ENCODE measurements at regions not wholly inside any gene's neighbourhood (a gene's known extent, or its start where the extent isn't known, plus 50 kb on each side); places are given as distances from the start of the nearest gene placed in this dataset.
"Not testable (repeated sequence)": the region's sequence is repeated elsewhere in the genome, so short reads cannot be mapped to it uniquely, and the experiment has no call there.

DNA sequence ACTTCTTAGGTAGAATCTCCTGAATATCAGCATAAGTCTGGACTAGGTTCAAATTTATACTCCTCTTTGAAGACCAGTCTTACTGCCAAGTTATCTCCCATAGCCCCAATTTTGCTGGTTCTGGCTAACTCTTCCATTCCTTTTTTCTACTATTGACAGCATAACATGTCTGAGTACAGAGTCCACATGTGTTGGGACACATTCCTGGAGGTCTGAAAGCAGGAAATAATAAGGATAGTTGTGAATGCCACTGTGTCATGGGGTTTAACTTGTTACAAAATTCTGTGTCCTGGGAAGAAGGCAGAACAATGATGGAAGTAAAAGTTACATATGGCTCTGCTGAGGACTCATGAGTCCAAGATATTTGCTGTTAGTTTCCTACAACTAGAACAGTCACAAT lies 57.4 kb upstream of the ZBTB20 start:
- Histone ChIP-seq H3K9me3 (no peaks in the 10 kb centered on the region), H3K4me3 (no peak overlapping the region), H3K36me3 (no peaks in the 10 kb centered on the region), H3K27me3 (no peaks in the 10 kb centered on the region)
- no peak for DNase-seq

DNA sequence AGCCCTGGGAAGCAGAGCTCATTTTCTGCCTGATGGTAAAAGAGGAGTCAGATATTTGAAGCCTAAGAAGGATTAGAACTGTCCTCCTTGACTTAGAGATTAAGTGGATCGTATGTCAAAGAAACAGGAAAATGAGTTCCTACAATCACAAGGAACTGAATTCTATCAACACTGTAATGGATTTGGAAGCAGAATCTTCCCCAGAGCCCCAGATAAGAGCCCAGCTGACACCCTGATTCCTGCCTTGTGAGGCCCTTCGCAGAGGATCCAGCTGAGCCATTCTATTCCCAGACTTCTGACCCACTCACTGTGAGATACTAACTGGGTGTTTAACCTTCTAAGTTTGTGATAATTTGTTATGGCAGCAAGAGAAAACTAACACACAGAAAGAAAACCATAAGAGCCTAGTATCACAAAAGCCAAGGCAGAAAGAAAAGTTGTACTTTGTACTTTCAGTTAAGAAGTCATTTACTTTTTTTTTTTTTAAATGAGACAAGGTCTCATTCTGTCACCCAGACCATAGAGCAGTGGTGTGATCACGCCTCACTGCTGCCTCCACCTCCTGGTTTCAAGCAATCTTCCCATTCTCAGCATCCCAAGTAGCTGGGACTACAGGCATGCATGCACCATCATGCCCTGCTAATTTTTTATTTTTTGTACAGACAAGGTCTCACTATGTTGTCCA lies 61.1 kb upstream of the ZBTB20 start:
- Histone ChIP-seq H3K4me3 (no peak overlapping the region), H3K27me3 (no peaks in the 10 kb centered on the region), H3K9me3 (no peaks in the 10 kb centered on the region), H3K36me3 (no peaks in the 10 kb centered on the region)
- no peak for DNase-seq

DNA sequence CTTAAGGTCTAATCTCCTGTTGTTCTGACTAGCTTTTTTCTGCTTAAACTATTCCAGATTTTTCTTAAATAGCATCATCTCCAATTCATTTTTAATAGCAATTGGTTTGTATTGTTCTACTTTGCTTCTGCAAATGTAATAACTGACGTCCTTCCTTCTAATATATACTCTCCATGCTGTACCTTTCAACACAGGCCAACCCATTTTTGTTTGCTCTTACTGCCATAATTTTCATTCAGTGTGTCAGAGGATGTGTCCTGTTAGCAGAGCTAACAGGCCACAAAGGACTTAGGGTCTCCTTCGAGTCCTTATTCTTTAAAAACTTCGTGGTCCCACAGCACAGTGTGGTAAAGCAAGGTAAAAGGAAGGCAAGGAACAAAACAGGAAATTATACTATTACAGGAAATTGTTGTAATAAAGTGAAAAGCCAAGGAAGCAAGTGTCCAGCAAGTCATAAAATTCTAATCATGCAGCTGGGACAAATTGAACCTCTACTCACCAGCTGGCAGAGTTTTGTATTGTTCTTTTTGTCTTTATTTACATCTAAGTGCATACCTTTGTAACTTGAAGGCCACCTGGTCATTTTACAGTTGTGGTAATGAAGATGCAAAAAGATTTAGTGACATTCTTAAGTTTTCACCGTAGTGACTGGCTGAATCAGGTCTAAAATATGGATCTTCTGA lies 64.9 kb upstream of the ZBTB20 start:
- Histone ChIP-seq H3K27me3 (no peaks in the 10 kb centered on the region), H3K9me3 (no peaks in the 10 kb centered on the region), H3K36me3 (no peaks in the 10 kb centered on the region), H3K4me3 (no peak overlapping the region)
- no peak for DNase-seq

DNA sequence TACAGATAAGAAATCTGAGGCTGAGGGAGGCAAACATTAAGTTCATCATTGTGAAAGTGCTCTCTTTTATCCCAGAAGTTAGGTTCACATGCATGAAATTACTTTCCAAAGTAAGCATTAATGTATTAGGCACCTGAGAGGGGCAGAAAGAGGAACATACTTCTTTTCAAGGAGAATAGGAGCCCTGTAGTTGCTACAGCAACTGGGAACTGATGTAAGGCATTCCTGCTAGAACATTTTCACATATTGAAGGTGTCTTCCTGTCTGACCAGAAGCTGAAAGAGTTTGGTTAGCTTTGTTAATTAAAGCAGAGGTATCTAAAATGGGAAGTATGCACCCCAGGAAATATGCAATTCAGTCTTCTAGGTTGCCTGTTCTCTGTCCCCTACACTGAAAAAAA lies 65.5 kb upstream of the ZBTB20 start:
- Histone ChIP-seq H3K9me3 (no peaks in the 10 kb centered on the region), H3K27me3 (no peaks in the 10 kb centered on the region), H3K36me3 (no peaks in the 10 kb centered on the region), H3K4me3 (no peak overlapping the region)
- DNase-seq, result no peak

DNA sequence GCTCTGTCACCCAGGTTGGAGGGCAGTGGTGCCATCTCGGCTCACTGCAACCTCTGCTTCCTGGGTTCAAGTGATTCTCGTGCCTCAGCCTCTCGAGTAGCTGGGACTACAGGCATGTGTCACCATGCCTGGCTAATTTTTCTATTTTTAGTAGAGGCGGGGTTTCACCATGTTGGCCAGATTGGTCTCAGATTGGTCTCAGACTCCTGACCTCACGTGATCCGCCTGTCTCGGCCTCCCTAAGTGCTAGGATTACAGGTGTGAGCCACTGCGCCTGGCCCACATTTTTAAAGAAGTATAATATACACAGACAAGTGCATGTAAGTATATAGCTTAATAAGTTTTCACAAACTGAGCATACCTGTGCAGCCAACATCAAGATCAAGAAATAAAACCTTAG lies 66.0 kb upstream of the ZBTB20 start:
- H3K27me3 ChIP-seq, DNase-seq, H3K4me3 ChIP-seq, H3K36me3 ChIP-seq, H3K9me3 ChIP-seq: not testable (repeated sequence)

DNA sequence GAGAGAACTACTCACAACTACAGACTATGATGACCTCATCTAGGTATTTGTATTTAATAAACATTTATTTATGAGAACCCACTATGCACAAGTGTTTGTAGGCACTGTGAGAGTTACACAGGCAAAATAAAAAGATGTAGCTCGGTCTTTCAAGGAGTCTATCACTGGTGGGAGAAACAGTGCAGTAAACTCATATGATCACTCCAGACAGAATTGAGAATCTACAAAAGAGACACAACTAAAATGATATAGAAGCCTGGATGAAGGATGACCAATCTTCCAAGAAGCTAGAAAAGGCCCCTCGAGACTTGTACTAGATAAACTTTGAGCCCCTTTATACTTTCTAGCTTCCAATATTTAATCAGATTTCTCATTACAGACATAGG lies 70.2 kb upstream of the ZBTB20 start:
- no peak for DNase-seq
- Histone ChIP-seq H3K27me3 (no peaks in the 10 kb centered on the region), H3K9me3 (no peaks in the 10 kb centered on the region)

DNA sequence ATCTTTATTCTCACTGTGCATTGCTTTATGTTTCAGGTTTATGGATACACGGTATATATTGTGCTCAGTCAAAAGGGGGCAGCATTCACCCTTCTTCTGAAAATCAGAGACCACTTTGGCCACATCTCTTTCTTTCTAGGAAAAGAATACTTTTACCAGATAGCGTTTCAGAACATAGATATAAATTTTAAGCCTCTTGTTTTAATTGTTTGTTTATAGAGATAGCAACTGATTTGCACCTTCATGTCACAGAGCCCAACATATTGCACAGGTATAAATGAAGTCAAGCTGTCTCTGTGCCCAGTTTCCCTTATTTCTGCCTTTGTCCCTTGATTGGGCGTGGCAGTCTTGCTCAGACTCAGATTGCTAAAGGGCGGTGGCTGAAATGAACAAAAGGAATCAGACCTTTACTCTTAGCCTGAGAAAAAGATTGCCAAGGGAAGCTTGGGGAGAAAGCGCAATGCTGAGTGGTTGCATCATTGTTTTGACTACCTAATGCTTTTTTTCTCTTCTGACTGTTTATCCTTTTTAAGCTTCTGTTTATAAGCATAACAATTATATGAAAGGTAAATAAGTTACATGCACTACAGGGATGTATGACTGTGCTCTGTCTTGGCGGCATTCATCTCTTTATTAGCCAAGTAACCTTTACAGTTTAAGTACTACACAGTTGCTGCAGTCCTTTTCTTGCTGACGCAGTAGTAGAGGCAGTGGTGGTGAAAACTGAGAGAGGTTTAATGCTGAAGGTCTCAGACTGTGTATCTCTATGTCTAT lies 70.8 kb upstream of the ZBTB20 start:
- Histone ChIP-seq H3K4me3 (no peak overlapping the region), H3K27me3 (no peaks in the 10 kb centered on the region), H3K36me3 (no peaks in the 10 kb centered on the region), H3K9me3 (no peaks in the 10 kb centered on the region)
- peak; percentile 73 for DNase-seq

More for the DNA sequence above, 70.2 kb upstream of the ZBTB20 start:
- Histone ChIP-seq H3K4me3 (no peak overlapping the region), H3K36me3 (no peaks in the 10 kb centered on the region)

DNA sequence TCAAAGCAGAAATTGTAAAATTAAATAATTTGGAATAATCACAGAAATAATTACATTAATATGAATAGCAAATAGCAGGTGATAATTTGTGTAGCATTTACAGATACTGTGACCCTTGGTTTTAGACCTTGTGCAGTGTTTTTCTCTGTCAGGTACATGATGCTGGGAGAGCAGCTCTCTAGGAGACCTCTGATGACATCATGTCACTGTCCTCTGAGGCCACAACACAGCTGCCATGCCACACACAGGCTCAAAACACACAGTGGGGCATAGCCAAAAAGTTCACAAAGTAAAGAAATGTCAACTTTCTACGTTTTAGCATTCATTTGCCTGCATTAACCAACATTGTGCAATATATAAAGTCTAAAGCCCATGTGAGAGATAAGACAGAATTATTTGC lies 71.8 kb upstream of the ZBTB20 start:
- H3K9me3 ChIP-seq, result no peaks in the 10 kb centered on the region
- DNase-seq, result no peak
- H3K4me3 ChIP-seq, result no peak overlapping the region
- no peaks in the 10 kb centered on the region for H3K27me3 ChIP-seq
- no peaks in the 10 kb centered on the region for H3K36me3 ChIP-seq

DNA sequence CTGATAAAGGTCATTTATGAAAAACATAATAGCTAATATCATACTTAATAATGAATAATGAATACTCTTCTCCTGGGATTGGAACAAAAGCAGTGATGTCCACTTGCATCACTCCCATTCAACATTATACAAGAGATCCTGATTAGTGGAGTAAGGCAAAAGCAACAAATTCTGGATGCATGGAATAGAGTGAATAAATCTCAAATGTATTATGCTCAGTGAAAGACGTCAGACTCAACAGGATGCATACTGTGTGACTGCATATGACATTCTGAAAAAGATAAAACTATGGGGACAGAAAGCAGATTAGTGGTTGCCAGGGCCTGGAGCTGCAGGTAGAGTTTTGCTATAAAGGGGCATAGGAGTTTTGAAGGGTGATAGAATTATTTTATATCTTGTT lies 77.6 kb upstream of the ZBTB20 start:
- no peaks in the 10 kb centered on the region for H3K36me3 ChIP-seq
- no peaks in the 10 kb centered on the region for H3K9me3 ChIP-seq
- DNase-seq, result no peak
- no peak overlapping the region for H3K4me3 ChIP-seq
- H3K27me3 ChIP-seq, result no peaks in the 10 kb centered on the region

DNA sequence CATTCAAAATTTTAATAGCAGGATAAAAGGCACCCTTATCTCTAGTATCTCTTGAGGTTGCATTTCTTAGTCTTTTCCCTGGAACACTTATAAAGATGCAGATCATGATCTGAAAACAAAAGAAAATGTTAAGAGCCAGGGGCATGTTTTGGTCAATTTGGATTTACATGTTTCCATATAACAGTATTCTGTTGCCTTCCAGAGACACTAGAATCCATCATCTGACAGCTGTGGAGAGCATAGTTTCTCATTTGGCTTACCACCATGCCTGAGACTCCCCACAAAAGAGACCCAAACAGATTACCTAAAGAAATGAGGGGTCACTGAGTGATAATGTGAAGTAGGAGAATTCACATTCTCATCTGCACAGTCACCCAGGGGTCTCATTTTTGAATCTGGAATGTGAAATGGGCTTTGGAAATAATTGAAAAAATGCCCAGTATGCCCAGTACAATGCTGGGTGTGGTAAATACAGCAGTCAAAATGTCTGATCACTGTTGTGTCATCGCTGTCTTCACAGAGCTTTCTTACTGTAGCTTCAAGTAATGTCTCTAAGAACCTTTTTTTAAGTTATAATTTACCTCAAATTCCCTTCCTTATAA lies 79.9 kb upstream of the ZBTB20 start:
- H3K9me3 ChIP-seq, result no peaks in the 10 kb centered on the region
- H3K27me3 ChIP-seq, result no peaks in the 10 kb centered on the region
- no peaks in the 10 kb centered on the region for H3K36me3 ChIP-seq
- no peak for DNase-seq
- no peak overlapping the region for H3K4me3 ChIP-seq

DNA sequence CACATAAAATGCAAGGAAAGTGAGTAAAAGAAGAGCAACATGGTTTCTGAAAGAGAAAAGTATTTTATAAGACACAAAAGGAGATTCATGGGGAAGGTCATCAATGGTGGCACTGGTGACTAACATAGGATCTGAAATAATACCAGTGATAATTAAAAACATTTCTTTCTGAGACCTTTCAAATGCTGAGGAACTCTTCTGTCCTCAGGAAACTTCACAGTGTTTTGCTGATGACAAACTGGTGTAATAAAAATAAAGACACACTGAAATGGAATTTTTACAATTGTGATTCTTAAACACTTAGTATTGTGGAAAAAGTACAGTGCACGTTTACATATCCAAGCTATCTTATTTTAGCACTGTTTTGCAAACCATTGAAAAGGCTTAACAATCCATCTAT lies 80.4 kb upstream of the ZBTB20 start:
- DNase-seq, result no peak
- no peaks in the 10 kb centered on the region for H3K27me3 ChIP-seq
- no peaks in the 10 kb centered on the region for H3K36me3 ChIP-seq
- no peaks in the 10 kb centered on the region for H3K9me3 ChIP-seq
- H3K4me3 ChIP-seq, result no peak overlapping the region

DNA sequence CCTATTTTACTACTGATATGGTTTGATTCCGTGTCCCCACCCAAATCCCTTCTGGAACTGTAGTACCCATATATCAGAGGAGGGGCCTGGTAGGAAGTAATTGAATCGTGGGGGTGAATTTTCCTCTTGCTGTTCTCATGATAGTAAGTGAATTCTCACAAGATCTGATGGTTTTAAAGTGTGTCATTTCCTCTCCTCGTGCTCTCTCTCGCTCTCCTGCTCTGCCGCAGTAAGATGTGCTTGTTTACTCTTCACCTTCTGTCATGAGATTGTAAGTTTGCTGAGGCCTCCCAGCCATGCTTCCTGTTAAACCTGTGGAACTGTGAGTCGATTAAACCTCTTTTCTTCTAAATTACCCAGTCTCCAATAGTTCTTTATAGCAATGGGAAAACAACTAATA lies 81.2 kb upstream of the ZBTB20 start:
- H3K27me3 ChIP-seq, result no peaks in the 10 kb centered on the region
- no peaks in the 10 kb centered on the region for H3K36me3 ChIP-seq
- DNase-seq, result no peak
- H3K9me3 ChIP-seq, result no peaks in the 10 kb centered on the region
- no peak overlapping the region for H3K4me3 ChIP-seq

DNA sequence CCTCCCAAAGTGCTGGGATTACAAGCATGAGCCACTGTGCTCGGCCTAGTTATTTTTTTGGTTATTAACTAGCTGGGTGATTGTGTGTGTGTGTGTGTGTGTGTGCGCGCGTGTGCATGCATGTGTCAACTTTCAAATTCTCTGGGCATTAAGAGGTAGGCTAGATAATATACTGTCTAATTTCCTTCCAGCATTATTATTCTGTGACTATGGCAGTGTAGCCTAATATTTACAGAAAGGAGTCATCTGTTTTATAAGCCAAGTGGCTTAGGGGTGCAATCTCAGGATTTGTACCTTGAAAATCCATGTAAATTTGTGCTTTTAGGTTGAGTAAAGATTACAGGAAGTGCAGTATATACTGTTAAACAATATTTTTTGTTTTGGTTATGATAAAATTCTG lies 85.1 kb upstream of the ZBTB20 start:
- DNase-seq, result no peak
- H3K4me3 ChIP-seq, result no peak overlapping the region
- H3K9me3 ChIP-seq, result no peaks in the 10 kb centered on the region
- H3K36me3 ChIP-seq, result no peaks in the 10 kb centered on the region
- H3K27me3 ChIP-seq, result no peaks in the 10 kb centered on the region

DNA sequence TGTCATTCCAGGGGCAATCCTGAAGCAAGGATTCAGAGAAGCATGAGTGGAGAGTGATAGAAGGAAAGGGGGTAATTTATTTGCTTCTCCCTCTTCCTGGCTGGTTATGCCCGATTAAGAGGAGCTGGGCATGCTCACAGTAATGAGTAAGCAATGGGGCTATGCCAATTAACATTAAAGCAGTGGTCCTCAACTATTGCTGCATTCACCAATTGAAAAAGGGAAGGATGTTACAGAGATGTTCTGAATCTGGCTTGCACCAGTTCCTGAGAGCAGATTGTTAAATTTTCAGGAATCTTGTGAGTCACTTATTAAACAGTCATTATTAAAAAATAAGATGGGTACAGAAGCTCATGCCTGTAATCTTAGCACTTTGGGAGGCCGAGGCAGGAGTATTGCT lies 85.9 kb upstream of the ZBTB20 start:
- no peaks in the 10 kb centered on the region for H3K9me3 ChIP-seq
- DNase-seq, result no peak
- H3K4me3 ChIP-seq, result no peak overlapping the region
- no peaks in the 10 kb centered on the region for H3K27me3 ChIP-seq
- H3K36me3 ChIP-seq, result no peaks in the 10 kb centered on the region

DNA sequence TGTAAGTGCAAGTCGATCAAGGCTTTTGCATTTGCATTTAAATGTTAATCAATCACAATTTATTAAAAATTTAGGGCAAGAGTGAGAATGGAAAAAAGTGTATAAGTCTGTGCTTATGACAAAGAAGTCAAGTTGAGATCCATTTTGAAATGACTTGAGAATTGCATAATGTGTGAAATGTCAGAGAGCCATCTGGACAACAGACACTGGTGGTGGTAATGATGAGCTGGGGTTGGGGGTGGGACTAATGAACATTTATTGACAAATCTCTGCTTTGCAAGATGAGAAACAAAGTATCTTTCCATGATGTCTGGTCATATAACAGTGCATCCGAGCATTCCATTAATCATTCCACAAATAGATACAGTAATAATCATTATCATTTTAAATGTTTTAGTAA lies 89.4 kb upstream of the ZBTB20 start:
- Histone ChIP-seq H3K36me3 (no peaks in the 10 kb centered on the region), H3K27me3 (no peaks in the 10 kb centered on the region), H3K9me3 (no peaks in the 10 kb centered on the region), H3K4me3 (no peak overlapping the region)
- no peak for DNase-seq

DNA sequence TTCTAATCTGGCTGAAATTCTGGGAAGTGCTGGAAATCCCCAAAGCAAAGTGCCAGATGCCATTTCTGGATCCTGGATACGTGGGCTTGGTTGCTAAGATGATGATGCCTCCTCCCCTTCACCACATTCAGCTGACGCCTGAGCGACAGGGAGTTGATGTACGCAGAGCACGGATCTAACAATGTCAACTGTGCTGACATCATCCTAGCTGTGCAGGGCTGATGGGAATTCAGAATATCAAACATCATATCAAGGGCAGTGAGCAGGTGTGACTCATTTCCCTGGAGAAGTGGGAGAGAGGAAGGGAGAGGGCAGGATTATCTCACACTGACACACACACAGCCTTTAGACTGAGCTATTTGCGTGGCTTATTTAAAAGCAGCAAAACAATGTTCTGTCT lies 92.6 kb upstream of the ZBTB20 start:
- Histone ChIP-seq H3K27me3 (no peaks in the 10 kb centered on the region), H3K4me3 (no peak overlapping the region), H3K9me3 (no peaks in the 10 kb centered on the region), H3K36me3 (no peaks in the 10 kb centered on the region)
- DNase-seq, result peak; percentile 84

DNA sequence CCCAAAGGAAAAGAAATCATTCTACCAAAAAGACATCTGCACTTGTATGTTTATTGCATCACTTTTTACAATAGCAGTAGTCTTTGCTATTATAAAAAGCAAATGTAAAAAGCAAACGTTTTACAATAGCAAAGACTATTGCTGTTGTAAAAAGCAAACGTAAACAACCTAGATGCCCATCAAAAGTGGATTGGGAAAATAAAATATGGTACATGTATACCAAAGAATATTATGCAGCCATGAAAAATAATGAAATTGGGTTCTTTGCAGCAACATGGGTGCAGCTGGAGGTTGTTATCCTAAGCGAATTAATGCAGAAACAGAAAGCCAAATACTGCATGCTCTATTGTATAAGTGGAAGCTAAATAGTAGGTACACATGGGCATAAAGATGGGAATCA lies 97.3 kb upstream of the ZBTB20 start:
- H3K9me3 ChIP-seq, result no peaks in the 10 kb centered on the region
- H3K4me3 ChIP-seq, result no peak overlapping the region
- H3K27me3 ChIP-seq, result no peaks in the 10 kb centered on the region
- no peaks in the 10 kb centered on the region for H3K36me3 ChIP-seq
- DNase-seq, result no peak
